ENCODE measurements at regions not wholly inside any gene's neighbourhood (a gene's known extent, or its start where the extent isn't known, plus 50 kb on each side); places are given as distances from the start of the nearest gene placed in this dataset.

DNA sequence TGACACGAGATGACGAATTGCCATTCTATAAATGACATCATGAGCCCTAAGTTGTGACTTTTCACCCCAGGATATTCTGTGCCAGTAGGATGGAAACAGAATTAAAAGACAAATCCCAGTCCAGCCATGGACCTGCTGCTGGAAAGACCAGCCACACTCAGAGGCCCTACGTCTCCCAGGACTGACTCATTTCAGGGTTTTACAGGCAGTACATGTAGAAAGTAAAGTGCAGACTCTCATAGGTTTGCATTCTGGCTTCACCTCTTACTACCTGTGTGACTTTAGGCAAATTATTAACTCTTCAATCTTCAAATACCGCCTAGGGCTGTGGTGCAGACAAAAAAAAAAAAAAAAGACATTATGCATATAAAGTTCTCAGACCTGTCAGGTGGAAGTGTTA lies 188.8 kb downstream of the NEBL start:
- WGBS, 2 experiments (ENCODE audit: extremely low coverage in 2 of 2, insufficient read length in 1 of 2), result no CpG with 5 or more reads among the region's 4 CpGs
- Histone ChIP-seq H3K14ac (replicated peaks; ENCODE audit: low read depth, low read length) (no peak overlapping the region), H3K23ac (ENCODE audit: low read depth, low read length) (no peak overlapping the region), H3K9ac (ENCODE audit: low read depth, low read length) (no peak overlapping the region), H3K27ac (ENCODE audit: insufficient read depth, low read length) (no peak overlapping the region), H3K4me1 (ENCODE audit: control insufficient read depth, insufficient read depth, low read length) (no peaks in the 10 kb centered on the region), H3K18ac (ENCODE audit: low read depth, low read length) (no peak overlapping the region), H2AFZ (replicated peaks; ENCODE audit: low read length, poor library complexity) (no peak overlapping the region), H3K9me3 (ENCODE audit: control insufficient read depth, insufficient read depth, low read length) (peaks cover 7% of the 10 kb centered on the region), H4K91ac (ENCODE audit: insufficient read depth, low read depth, low read length) (no peak overlapping the region), H4K5ac (ENCODE audit: low read depth, low read length) (no peak overlapping the region), H3K36me3 (ENCODE audit: control insufficient read depth, insufficient read depth, low read length) (no peaks in the 10 kb centered on the region), H2BK15ac (ENCODE audit: low read depth, low read length) (no peak overlapping the region), H3K4me2 (ENCODE audit: low read depth, low read length) (no peak overlapping the region), H2AK9ac (replicated peaks; ENCODE audit: low read depth, low read length, poor library complexity) (no peak overlapping the region), H2BK5ac (ENCODE audit: low read depth, low read length, poor library complexity, severe bottlenecking) (no peak overlapping the region), H4K20me1 (ENCODE audit: insufficient read depth, low read length) (no peaks in the 10 kb centered on the region), H3K4ac (ENCODE audit: low read depth, low read length) (no peak overlapping the region), H3K9me1 (ENCODE audit: insufficient read depth, low read length) (no peaks in the 10 kb centered on the region), H2AK5ac (ENCODE audit: low read depth, low read length) (no peak overlapping the region), H4K8ac (ENCODE audit: low read depth in 2 of 2, low read length in 2 of 2) (no peak overlapping the region), H2BK20ac (ENCODE audit: low read depth, low read length) (no peak overlapping the region), H3K79me1 (ENCODE audit: low read depth in 1 of 2, low read length in 2 of 2) (no peaks in the 10 kb centered on the region), H3K27me3 (ENCODE audit: control insufficient read depth, insufficient read depth, low read length) (no peaks in the 10 kb centered on the region), H3K4me3 (ENCODE audit: insufficient read depth, low read depth, low read length) (no peak overlapping the region), H2BK120ac (ENCODE audit: low read depth, low read length) (no peak overlapping the region), H3K56ac (ENCODE audit: extremely low read depth, insufficient read depth, low read length) (no peak overlapping the region)
- CTCF ChIA-PET, result no interaction called here
- no peak for TF ChIP-seq RAD21 (IDR thresholded peaks at IDR 0.05; ENCODE audit: low read length)
- TF ChIP-seq MAZ (IDR thresholded peaks at IDR 0.05; ENCODE audit: borderline replicate concordance, low read depth, low read length), result no peak
- TF ChIP-seq, protein P1, sequence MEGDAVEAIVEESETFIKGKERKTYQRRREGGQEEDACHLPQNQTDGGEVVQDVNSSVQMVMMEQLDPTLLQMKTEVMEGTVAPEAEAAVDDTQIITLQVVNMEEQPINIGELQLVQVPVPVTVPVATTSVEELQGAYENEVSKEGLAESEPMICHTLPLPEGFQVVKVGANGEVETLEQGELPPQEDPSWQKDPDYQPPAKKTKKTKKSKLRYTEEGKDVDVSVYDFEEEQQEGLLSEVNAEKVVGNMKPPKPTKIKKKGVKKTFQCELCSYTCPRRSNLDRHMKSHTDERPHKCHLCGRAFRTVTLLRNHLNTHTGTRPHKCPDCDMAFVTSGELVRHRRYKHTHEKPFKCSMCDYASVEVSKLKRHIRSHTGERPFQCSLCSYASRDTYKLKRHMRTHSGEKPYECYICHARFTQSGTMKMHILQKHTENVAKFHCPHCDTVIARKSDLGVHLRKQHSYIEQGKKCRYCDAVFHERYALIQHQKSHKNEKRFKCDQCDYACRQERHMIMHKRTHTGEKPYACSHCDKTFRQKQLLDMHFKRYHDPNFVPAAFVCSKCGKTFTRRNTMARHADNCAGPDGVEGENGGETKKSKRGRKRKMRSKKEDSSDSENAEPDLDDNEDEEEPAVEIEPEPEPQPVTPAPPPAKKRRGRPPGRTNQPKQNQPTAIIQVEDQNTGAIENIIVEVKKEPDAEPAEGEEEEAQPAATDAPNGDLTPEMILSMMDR (conservative IDR thresholded peaks at IDR 0.05; ENCODE audit: low read depth, low read length), result no peak
- no peak for TF ChIP-seq MAFK (IDR thresholded peaks at IDR 0.05; ENCODE audit: low read depth, low read length)
- TF ChIP-seq RFX5 (IDR thresholded peaks at IDR 0.05; ENCODE audit: low read depth, low read length), result no peak
- no peak for TF ChIP-seq NFE2L2 (IDR thresholded peaks at IDR 0.05; ENCODE audit: low read depth, low read length)
- no peak for TF ChIP-seq BHLHE40 (IDR thresholded peaks at IDR 0.05; ENCODE audit: low read depth, low read length)
- no peak for TF ChIP-seq FOS (IDR thresholded peaks at IDR 0.05; ENCODE audit: low read depth, low read length)
- TF ChIP-seq, protein P2, sequence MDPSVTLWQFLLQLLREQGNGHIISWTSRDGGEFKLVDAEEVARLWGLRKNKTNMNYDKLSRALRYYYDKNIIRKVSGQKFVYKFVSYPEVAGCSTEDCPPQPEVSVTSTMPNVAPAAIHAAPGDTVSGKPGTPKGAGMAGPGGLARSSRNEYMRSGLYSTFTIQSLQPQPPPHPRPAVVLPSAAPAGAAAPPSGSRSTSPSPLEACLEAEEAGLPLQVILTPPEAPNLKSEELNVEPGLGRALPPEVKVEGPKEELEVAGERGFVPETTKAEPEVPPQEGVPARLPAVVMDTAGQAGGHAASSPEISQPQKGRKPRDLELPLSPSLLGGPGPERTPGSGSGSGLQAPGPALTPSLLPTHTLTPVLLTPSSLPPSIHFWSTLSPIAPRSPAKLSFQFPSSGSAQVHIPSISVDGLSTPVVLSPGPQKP (IDR thresholded peaks at IDR 0.05; ENCODE audit: borderline replicate concordance, low read depth, low read length), result no peak
- no peak for TF ChIP-seq CEBPB (IDR thresholded peaks at IDR 0.05; ENCODE audit: low read depth, low read length)
- DNase-seq (no peak), ATAC-seq (ENCODE audit: low read depth) (no peak)
- POLR2A ChIA-PET (ENCODE audit: unreplicated experiment), result no interaction called here
- intact Hi-C loops (cut with micrococcal nuclease), result no loop called here
- no TSS peak for BruUV-seq (replicated peaks)
- in situ Hi-C loops (cut with MboI; ENCODE audit: low sequenced_read_pairs), result no loop called here
- dilution Hi-C loops (cut with HindIII; ENCODE audit: low sequenced_read_pairs, unreplicated experiment), result no loop called here

All from IMR-90 (cell line).